Endothelial cell (in vitro differentiated cells): ENCODE measurements at regions not wholly inside any gene's neighbourhood (a gene's known extent, or its start where the extent isn't known, plus 50 kb on each side); places are given as distances from the start of the nearest gene placed in this dataset.
"Not testable (repeated sequence)": the region's sequence is repeated elsewhere in the genome, so short reads cannot be mapped to it uniquely, and the experiment has no call there.

ENCODE experiments used
- DNase-seq: peaks from one replicate; pipeline ENCODE4 v3.0.0; 2021; ENCODE audit warnings: low spot score
- H3K27ac Mint-ChIP-seq: one replicate; pipeline ENCODE4 v1.8.0; 2021; ENCODE audit warnings: mixed read lengths, inconsistent platforms; ENCODE audit not compliant: unreplicated experiment
- H3K27me3 Mint-ChIP-seq: one replicate; pipeline ENCODE4 v1.8.0; 2021; ENCODE audit warnings: mild to moderate bottlenecking, moderate library complexity, mixed read lengths, inconsistent platforms; ENCODE audit not compliant: unreplicated experiment
- H3K36me3 Mint-ChIP-seq: one replicate; pipeline ENCODE4 v1.8.0; 2021; ENCODE audit warnings: mild to moderate bottlenecking, low read depth, mixed read lengths, inconsistent platforms; ENCODE audit not compliant: unreplicated experiment
- H3K4me1 Mint-ChIP-seq: one replicate; pipeline ENCODE4 v1.8.0; 2021; ENCODE audit warnings: mild to moderate bottlenecking, mixed read lengths, inconsistent platforms; ENCODE audit not compliant: unreplicated experiment
- H3K4me3 Mint-ChIP-seq: one replicate; pipeline ENCODE4 v1.8.0; 2021; ENCODE audit warnings: mild to moderate bottlenecking, mixed read lengths, inconsistent platforms; ENCODE audit not compliant: unreplicated experiment
- H3K9me3 Mint-ChIP-seq: one replicate; pipeline ENCODE4 v1.8.0; 2021; ENCODE audit warnings: mixed read lengths, inconsistent platforms; ENCODE audit not compliant: unreplicated experiment
- CTCF ChIP-seq: fragments of 200-600 bp; sonication (generic); IDR thresholded peaks from one replicate; pipeline ENCODE4 v1.5.0; 2021; ENCODE audit warnings: antibody characterized with exemption; ENCODE audit not compliant: unreplicated experiment

DNA sequence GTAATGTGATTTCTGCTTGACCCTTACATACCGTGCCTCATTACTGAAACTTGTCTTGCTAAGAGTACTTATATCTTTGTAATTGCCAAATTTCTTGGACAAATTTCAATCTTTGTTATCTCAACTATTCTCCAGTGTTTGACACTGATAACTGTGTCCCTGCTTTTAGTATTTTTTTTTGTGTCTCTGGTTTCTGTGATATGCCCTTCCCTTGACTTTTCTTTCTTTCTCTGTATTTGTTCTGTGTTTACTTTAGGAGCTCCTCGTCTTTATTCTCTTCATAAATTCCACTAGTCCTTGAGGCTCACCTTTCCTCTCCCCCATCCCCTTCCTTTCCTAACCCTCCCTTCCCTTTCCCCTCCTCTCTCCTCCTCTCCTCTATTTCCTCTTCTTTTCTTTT, 123.7 kb upstream of the FBXL17 start:
- no peak overlapping the region for H3K27ac Mint-ChIP-seq
- H3K4me1 Mint-ChIP-seq = no peaks in the 10 kb centered on the region
- peaks cover 4% of the 10 kb centered on the region for H3K36me3 Mint-ChIP-seq
- peaks cover 7% of the 10 kb centered on the region for H3K9me3 Mint-ChIP-seq
- no peak for DNase-seq
- H3K27me3 Mint-ChIP-seq = no peaks in the 10 kb centered on the region
- no peak for TF ChIP-seq CTCF
- H3K4me3 Mint-ChIP-seq = no peak overlapping the region

DNA sequence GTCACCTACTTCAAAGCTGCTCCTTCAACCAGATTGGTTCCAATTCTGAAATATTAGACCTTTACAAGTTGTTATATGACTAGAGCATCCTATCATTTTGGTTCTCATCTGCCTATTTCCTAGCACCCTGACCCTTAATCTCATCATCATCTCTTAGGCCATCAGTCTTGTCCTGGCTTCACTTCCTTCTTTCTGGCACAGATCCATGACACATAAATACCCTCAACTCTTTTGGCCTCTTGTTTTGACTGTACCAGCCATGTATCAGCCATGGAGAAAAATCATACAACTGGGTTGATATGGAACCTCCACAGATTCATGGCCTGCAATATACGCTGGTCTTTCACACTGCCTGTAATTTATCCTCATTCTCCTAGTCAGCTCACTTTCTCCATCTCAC, 123.1 kb upstream of the FBXL17 start:
- peaks cover 7% of the 10 kb centered on the region for H3K9me3 Mint-ChIP-seq
- no peak for DNase-seq
- H3K36me3 Mint-ChIP-seq = peaks cover 5% of the 10 kb centered on the region
- no peak overlapping the region for H3K27ac Mint-ChIP-seq
- H3K4me1 Mint-ChIP-seq = no peaks in the 10 kb centered on the region
- no peak for TF ChIP-seq CTCF
- no peaks in the 10 kb centered on the region for H3K27me3 Mint-ChIP-seq
- H3K4me3 Mint-ChIP-seq = no peak overlapping the region

DNA sequence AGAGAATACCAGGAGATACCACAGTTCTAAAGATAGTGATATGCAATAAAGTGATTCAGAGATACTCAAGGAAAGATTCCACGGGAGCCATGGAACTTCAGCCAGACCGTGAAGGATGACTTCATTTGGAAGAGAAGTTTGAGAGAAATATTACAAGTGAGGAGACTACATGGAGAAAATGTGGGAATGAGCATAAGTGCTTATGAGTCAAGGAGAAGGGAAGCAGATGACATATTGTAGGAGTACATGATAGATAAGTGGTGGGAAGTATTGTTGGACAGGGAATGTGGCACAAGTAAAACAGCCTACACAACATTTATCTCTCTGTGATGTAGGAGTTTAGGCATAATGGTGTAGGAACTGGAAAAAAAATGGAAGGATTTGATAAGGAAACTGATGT, 122.1 kb upstream of the FBXL17 start:
- H3K9me3 Mint-ChIP-seq = peaks cover 11% of the 10 kb centered on the region
- no peak overlapping the region for H3K27ac Mint-ChIP-seq
- no peak overlapping the region for H3K4me3 Mint-ChIP-seq
- H3K4me1 Mint-ChIP-seq = no peaks in the 10 kb centered on the region
- peaks cover 12% of the 10 kb centered on the region for H3K36me3 Mint-ChIP-seq
- DNase-seq = no peak
- TF ChIP-seq CTCF = no peak
- H3K27me3 Mint-ChIP-seq = no peaks in the 10 kb centered on the region

DNA sequence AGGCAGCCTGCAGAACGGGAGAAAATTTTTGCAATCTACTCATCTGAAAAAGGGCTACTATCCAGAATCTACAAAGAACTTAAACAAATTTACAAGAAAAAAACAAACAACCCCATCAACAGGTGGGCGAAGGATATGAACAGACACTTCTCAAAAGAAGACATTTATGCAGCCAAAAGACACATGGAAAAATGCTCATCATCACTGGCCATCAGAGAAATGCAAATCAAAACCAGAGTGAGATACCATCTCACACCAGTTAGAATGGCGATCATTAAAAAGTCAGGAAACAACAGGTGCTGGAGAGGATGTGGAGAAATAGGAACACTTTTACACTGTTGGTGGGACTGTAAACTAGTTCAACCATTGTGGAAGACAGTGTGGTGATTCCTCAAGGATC, 113.7 kb upstream of the FBXL17 start:
- not testable (repeated sequence) for H3K27ac Mint-ChIP-seq, H3K4me1 Mint-ChIP-seq, H3K9me3 Mint-ChIP-seq, H3K27me3 Mint-ChIP-seq, H3K36me3 Mint-ChIP-seq, DNase-seq, H3K4me3 Mint-ChIP-seq

- no peak for DNase-seq
- Mint-ChIP-seq H3K4me3 (no peak overlapping the region), H3K9me3 (no peaks in the 10 kb centered on the region), H3K27ac (no peak overlapping the region), H3K36me3 (no peaks in the 10 kb centered on the region), H3K27me3 (no peaks in the 10 kb centered on the region), H3K4me1 (no peaks in the 10 kb centered on the region)
- TF ChIP-seq CTCF = no peak
Observed at GRCh38 chr5:108487951-108488350, 106.1 kb upstream of the FBXL17 start.

DNA sequence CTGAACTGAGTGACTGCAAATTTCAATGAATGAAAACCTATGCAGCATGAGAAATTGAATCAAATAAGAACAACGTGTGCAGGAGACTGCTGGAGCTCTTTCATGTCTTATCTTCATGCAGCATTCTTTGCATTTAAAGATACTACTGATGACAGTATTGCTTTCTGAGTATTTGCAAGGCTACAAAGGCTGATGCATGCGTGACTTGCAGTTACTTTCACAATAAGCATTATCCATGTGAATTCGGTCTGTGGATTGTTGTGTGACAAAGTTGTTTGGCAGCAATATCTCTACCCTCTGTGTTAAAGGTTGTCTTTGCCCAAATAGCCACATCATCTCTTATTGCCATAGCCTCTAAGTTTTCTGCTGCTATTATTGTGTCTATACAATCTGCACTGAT, 102.1 kb upstream of the FBXL17 start:
- Mint-ChIP-seq H3K27me3 (peaks cover 2% of the 10 kb centered on the region), H3K27ac (no peak overlapping the region), H3K36me3 (no peaks in the 10 kb centered on the region), H3K4me1 (no peaks in the 10 kb centered on the region), H3K4me3 (no peak overlapping the region), H3K9me3 (no peaks in the 10 kb centered on the region)
- TF ChIP-seq CTCF = no peak
- no peak for DNase-seq
